D721Med (cell line): ENCODE measurements at regions not wholly inside any gene's neighbourhood (a gene's known extent, or its start where the extent isn't known, plus 50 kb on each side); places are given as distances from the start of the nearest gene placed in this dataset.

Experiments used
- DNase-seq: peaks from one replicate; pipeline ENCODE4 v3.0.0; 2011; ENCODE audit warnings: low spot score; ENCODE audit not compliant: insufficient read length
- FAIRE-seq: peaks from 2 replicates; lab custom pipeline; 2011; peaks lifted over from hg19 to GRCh38; lab: Jason Lieb, UNC
- CTCF ChIP-seq: IDR thresholded peaks from 2 replicates; pipeline ENCODE4 v1.5.1; 2012; ENCODE audit warnings: mild to moderate bottlenecking, control low read depth; ENCODE audit not compliant: insufficient read depth; ENCODE audit errors: missing control alignments

GRCh38 chr5:59988396-59988795 is 94.9 kb upstream of the PDE4D start:
- DNase-seq (no peak), FAIRE-seq (no peak)
- TF ChIP-seq CTCF, result no peak

GRCh38 chr5:59976342-59976741 is 82.8 kb upstream of the PDE4D start:
- FAIRE-seq (no peak), DNase-seq (no peak)
- no peak for TF ChIP-seq CTCF

GRCh38 chr5:59972043-59972442 is 78.5 kb upstream of the PDE4D start:
- TF ChIP-seq CTCF, result no peak
- DNase-seq (no peak), FAIRE-seq (no peak)

GRCh38 chr5:59959330-59959729 is 65.8 kb upstream of the PDE4D start:
- FAIRE-seq, result no peak
- TF ChIP-seq CTCF, result no peak
- no peak for DNase-seq

GRCh38 chr5:59956130-59956783 is 62.7 kb upstream of the PDE4D start:
- no peak for DNase-seq
- FAIRE-seq, result no peak
- no peak for TF ChIP-seq CTCF

- TF ChIP-seq CTCF, result no peak
- FAIRE-seq, result no peak
Measured at GRCh38 chr5:59955241-59955640, 61.7 kb upstream of the PDE4D start.

GRCh38 chr5:59943452-59944113 is 50.1 kb upstream of the PDE4D start:
- no peak for FAIRE-seq
- DNase-seq, result no peak
- no peak for TF ChIP-seq CTCF

More at GRCh38 chr5:59955241-59955640, 61.7 kb upstream of the PDE4D start:
- no peak for DNase-seq
